HG03378 (cell line): ENCODE measurements at regions not wholly inside any gene's neighbourhood (a gene's known extent, or its start where the extent isn't known, plus 50 kb on each side); places are given as distances from the start of the nearest gene placed in this dataset.
"Not testable (repeated sequence)": the region's sequence is repeated elsewhere in the genome, so short reads cannot be mapped to it uniquely, and the experiment has no call there.

Experiments
- ATAC-seq: cut with Tn5 transposase; IDR thresholded peaks from one replicate; pipeline ENCODE4 v1.9.1; 2021; ENCODE audit warnings: mild to moderate bottlenecking, moderate library complexity; ENCODE audit not compliant: unreplicated experiment

GRCh38 chr21:15306271-15306670 is 241.5 kb upstream of the NRIP1 start:
- ATAC-seq, result no peak

DNA sequence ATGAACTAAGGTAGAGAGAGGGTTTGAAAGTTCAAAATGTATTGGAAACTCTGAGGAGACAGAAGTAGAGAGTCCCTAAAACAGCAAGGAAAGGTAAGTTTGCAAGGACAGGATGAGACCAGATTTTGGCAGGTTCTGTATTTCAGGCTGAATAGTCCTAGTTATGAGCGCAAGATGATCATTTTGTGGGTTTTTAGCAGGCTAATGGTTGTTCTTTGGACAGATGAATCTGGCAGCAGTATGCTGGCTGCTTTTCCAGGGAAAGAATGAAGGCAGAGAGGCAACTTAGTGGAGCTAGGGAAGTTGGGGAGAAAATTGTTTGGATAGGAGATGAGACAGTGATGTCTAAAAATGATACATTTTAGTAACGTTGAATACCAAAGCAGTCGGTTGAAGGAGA is 243.5 kb upstream of the NRIP1 start:
- ATAC-seq, result no peak

GRCh38 chr21:15309022-15309590 is 244.3 kb upstream of the NRIP1 start:
- no peak for ATAC-seq

DNA sequence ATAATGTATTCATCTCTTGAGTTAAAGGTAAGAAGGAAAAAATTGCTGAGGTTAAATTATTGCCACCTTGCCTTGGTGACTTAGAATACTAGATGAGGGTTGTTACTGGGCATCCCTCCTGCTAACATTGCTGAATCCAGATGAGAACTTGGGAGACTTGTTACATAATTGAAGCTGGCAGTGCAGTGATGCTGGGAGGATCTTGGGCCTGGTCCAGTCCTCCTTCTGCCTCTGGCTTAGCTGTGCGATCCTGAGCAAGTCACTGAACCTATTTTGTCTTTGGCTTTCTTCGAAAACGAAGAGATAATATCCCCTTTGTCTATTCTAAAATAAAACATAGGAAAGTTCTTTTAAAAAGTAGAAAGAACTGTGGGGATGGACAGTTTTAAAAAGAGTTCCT is 244.9 kb upstream of the NRIP1 start:
- no peak for ATAC-seq

GRCh38 chr21:15311510-15311909 is 246.7 kb upstream of the NRIP1 start:
- no peak for ATAC-seq

GRCh38 chr21:15317034-15317433 is 252.2 kb upstream of the NRIP1 start:
- not testable (repeated sequence) for ATAC-seq

DNA sequence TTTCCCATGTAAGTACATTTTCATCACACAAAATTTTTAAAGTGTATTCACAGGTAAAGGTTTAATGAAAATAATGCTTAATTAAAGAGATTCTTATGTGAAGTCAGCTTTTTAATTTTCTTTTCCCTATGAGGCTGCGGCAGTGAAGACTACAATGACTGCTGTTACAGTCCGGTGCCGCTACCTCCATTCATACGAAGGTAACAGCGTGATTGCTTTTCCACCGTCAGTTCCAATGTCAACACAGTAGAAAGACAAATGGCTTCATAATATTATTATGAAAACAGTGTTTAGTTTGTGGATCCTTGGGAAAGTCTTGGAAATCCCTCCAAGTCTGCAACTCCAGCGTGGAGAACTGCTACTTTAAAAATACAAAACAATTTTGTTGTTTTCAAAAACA is 254.9 kb upstream of the NRIP1 start:
- ATAC-seq, result no peak

GRCh38 chr21:15324542-15324941 is 259.7 kb upstream of the NRIP1 start:
- no peak for ATAC-seq

DNA sequence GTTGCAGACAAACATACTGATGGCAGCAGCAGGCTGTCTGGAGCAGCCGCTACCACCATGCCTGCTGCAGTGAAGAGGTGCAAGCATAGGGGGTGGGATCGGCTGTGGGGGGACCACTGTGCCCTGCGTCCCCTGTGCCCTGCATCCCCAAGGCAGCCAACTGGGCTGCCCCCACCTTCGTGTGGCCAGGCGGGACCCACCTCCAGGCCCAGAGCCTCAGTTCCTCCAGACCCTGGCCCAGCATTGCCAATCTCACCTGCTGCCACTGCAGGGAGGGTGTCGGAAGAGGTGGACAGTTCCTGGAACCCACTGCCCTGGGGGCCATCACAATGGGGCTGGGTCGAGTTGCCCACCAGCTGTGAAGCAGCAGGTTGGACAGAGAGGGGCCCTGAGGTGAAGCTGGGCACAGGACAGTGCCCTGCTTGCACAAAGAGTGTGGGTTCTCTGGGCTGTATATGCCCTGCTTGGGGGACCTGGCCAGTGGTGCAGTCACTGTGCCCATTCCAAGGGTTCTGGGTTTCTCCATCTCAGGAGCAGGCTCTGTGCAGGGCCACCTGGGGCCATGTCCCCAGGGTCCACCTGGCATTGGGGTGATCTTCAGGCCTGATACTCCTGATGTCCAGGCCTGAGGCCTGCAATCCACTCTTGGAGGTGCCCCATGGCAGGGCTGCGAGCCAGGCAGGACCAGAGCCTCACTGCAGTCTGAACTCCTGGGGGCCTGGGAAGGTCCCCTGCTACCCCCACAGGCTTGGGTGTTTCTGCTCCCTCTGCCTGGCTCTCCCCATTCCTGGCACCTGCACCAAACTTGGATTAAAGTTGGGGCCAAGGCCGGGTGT is 261.4 kb upstream of the NRIP1 start:
- ATAC-seq, result no peak

- ATAC-seq, result no peak
Observed at GRCh38 chr21:15327637-15328265, 263.0 kb upstream of the NRIP1 start.

DNA sequence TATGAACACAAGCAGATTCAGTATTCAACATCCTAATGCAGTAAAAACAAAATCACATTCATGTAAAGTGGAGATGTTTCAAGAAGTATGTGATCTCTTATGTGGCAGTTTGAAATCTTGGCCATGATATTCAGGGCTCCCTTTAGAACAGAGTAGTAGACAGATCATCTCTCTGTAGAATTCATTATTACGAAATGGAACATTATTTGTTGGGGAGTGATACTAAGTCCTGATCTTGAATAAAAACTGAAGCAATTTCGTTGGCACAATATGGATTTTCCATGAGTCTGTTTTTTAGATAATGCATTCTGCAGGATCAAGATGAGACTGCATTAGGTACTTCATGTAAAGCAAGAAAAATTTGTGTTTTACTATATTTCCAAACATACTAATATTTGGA is 264.4 kb upstream of the NRIP1 start:
- ATAC-seq, result no peak

- ATAC-seq, result no peak
Observed at GRCh38 chr21:15330872-15331271, 266.1 kb upstream of the NRIP1 start.

DNA sequence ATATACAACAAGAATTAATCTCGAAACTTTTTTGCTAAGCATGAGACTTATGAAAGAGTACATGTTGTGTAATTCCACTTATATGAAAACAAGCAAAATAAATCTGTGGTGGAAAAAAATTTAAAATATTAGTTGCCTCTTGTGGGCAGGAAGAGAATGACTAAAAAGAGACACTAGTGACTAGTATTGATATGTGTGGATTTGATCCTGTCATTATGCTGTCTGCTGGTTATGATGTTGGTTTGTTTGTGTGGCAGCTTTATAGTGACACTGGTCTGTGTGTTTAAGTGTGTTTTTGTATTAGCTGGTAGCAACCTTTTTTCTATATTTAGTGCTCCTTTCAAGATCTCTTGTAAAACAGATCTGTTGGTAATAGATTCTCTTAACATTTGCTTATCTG is 267.8 kb upstream of the NRIP1 start:
- ATAC-seq, result no peak

DNA sequence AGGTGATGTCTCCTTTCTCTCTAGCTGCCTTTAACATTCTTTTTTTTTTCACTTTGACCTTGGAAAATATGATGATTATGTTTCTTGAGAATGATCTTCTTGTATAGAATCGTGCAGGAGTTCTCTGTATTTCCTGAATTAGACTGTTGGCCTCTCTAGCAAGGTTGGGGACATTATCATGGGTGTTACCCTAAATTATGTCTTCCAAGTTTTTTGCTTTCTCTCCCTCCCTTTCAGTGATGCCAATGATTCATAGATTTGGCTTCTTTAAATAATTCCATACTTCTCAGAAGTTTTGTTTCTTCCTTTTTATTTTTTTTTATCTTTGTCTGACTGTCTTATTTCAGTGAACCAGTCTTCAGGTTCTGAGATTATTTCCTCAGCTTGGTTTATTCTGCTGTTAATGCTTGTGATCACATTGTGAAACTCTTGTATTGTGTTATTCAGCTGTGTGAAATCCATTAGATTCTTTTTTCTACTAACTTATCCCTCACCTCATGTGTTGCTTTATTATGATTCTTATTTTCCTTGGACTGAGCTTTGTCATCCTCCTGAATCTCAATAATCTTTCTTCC is 268.4 kb upstream of the NRIP1 start:
- ATAC-seq, result no peak

DNA sequence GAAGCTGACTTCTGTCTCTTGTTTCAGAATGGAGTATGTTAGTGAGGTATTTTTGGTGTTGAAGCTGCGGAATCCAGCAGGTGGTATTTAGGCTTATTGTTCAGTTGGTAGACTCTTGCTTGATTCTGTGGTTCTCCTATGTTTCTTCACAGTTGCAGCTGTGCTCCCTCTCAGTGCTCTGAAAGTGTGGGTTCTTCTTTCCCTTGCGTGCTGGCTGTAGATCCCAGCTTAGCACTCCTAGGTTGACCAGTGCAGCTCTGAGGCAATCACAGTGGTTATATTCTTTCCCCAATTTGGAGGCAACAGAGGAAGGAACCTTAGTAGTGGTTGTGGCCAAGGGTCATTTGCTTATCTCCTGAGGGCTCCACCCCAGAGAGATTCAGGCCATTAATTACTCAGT is 269.2 kb upstream of the NRIP1 start:
- ATAC-seq, result no peak

DNA sequence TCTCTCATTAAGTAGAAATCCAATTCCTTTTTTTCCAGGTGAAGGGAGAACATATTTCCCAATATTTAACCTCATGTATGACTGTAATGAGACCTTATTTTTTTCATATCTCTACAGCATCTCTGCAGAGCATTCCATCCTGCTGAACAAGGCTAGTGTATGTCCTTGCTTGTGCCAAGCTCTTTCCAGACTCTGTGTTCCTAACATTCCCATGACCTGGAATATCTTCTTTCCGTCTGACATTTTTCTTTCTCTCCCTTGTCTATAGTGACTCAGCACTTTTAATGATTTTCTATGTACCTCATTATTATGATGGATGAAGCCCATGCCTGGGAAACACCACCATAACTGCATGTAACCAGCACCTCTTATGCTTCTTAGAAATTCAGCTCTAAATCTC is 278.3 kb upstream of the NRIP1 start:
- ATAC-seq, result no peak

GRCh38 chr21:15352009-15352408 is 287.2 kb upstream of the NRIP1 start:
- ATAC-seq, result no peak

DNA sequence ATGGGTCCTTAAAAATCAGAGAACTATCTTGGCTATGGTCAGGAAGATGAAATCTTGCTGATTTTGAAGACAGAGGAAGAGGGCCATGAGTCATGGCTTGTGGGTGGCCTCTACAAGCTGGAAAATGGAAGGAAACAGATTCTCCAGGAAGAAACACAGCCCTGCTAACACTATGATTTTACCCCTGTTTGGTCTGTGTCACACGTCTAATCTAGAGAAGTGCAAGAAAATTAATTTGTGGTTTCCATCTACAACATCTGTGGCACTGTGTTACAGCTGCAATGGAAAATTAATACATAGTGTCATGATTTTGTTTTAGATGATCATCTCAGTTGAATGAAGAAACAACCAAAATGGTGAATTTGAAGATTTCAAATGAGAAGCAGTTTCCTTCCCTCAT is 288.7 kb upstream of the NRIP1 start:
- no peak for ATAC-seq

- ATAC-seq, result no peak
Observed at GRCh38 chr21:15354516-15354915, 289.7 kb upstream of the NRIP1 start.

- ATAC-seq, result no peak
Observed at GRCh38 chr21:15355066-15355465, 290.3 kb upstream of the NRIP1 start.

- ATAC-seq, result no peak
Observed at GRCh38 chr21:15359251-15359650, 294.5 kb upstream of the NRIP1 start.

DNA sequence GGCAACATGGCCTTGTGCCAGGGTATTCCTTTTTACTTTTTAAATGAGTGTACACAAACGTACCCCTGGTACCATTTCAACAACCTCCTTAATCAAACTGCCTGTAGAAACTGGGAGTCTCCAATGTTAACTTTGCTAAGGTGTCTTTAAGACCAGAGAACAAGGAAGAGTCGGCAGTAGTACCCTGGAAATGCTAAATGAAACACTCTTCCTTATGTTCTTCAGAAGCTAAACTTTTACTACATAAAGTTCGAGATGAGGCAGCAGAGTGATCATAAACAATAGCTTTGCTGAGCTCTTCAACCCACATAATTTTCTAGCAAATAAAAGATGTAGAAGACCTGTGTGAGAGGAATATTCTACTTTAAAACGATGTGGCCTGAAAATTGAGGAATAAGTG is 297.7 kb upstream of the NRIP1 start:
- no peak for ATAC-seq
